D341Med (cell line): ENCODE measurements at regions not wholly inside any gene's neighbourhood (a gene's known extent, or its start where the extent isn't known, plus 50 kb on each side); places are given as distances from the start of the nearest gene placed in this dataset.
"Not testable (repeated sequence)": the region's sequence is repeated elsewhere in the genome, so short reads cannot be mapped to it uniquely, and the experiment has no call there.

Experiments used
- DNase-seq: peaks from one replicate; pipeline ENCODE4 v3.0.0; 2012; ENCODE audit warnings: low spot score

DNA sequence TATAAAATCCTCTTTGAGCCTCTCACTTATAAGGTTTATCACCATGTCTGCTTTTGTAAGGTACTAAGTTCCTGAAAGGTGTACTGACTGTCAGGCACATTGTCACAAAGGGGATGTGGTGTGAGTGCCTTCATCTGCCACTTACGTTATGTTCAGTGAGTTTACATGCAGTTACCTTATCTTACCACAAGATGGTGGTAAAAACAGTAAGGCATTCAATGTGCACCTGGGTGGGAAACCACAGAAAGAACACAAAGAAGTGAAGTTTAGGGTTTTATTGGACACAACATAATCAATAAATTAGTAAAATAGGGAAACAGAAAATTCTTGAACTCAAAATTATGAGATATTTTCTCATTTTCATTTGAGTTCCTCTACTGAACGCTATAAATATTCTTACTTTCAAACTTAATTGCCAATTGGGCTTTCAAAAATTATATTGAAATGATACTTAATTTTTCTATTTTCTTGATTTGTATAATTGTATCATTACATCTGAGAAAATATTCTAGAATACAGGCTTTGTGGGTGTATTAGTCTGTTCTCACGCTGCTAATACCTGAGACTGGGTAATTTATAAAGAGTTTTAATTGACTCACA, 650.8 kb downstream of the PCDH7 start:
- DNase-seq, result peak; percentile 64

- no peak for DNase-seq
Measured at GRCh38 chr4:31374256-31374960, 654.2 kb downstream of the PCDH7 start.

- DNase-seq, result no peak
Measured at GRCh38 chr4:31375936-31376335, 655.8 kb downstream of the PCDH7 start.

GRCh38 chr4:31379364-31379763, 659.2 kb downstream of the PCDH7 start:
- no peak for DNase-seq

GRCh38 chr4:31383767-31384166, 663.6 kb downstream of the PCDH7 start:
- DNase-seq, result no peak

DNA sequence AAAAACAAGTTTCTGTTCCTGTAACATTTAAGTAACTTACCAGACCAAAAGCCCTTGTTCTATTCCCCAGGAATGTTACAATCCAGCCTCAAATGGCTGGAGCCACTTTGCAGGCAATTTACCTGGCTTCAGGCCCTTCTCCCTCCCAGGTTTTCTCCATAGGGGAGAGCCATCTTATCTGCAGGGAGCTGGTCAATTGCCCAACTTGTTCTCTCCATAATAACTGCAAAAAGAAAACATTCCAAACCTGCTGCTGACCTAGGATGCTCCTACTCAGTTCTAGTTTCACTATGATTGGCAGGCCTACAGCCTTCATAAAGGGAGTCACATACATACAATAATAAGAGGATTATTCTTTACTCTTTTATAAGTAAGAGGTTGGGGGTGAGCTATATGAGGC, 670.7 kb downstream of the PCDH7 start:
- DNase-seq, result no peak

DNA sequence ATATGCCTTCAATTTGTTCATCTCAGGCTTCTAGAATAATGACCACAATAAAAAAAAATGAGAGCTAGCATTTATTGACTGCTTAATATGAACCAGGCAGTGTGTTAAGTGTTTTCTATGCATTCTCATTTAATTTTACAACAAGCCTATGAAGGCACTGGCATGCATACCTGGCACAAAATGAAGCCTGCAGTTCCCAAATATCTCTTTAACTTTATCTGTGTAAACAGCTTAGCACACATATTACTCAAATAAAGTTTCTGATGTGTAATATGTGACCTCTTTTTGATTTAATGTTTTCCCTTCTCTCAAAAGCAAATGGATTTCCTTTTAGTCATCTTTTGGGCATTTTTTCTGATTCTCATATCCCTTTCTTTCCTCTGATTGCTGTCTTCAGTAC, 671.8 kb downstream of the PCDH7 start:
- no peak for DNase-seq

DNA sequence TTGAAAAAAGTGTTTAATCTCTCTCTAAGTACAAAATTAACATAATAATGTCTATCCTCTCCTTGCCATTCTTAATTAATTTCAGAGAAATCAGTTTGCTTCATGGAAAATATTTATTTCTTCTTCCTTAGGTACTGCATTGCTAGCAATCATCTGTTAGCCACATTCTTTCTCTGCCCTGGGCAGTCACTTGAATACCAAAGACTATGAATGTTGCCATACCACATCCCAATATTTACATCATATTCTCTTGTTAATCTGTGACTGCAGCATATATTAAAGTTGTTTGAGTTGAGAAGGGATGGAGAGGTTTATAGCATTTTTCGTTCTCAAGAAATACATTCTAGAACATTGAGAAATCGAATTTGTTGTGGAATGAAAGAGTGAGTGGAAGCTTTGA, 672.8 kb downstream of the PCDH7 start:
- no peak for DNase-seq

GRCh38 chr4:31408121-31408520, 688.0 kb downstream of the PCDH7 start:
- DNase-seq, result no peak

- no peak for DNase-seq
Measured at GRCh38 chr4:31411565-31411964, 691.4 kb downstream of the PCDH7 start.

DNA sequence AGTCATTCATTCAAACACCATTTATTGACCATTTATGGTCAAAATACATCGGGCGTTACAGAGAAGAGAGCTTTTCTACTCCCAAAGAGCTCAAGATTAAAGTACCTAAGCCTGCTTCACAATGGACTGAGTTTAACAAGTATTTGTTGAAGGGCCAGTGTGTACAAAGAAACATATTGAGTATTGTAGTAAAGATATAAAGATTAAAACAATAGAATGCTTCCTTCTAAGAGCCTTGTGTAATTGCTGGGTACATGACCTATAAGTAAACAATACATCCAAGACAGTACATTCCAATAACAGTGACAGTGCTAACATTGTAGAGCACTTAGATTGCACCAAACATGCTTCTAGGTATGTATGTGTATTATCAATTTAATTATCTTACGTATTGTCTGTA, 695.5 kb downstream of the PCDH7 start:
- DNase-seq, result no peak

DNA sequence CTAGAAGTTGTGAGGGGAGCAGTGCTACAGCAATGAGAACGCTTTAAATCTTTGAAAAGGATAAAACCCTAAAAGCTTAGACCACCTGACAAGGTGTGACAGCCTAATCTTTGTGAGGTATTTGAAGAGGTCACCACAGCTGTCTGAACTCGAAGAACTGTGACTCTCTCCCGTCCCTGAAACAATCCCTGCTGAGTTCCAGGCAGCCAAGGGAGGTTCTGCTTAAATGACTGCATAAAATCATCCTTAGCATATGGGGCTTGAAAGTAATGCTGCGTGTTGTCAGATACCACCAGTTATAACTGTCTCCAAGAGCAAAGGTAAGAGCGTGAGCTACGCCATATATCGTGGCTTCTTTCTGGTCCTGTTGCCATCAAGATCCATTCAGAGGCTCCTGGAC, 696.3 kb downstream of the PCDH7 start:
- DNase-seq, result no peak

GRCh38 chr4:31417040-31417439, 696.9 kb downstream of the PCDH7 start:
- DNase-seq, result no peak

DNA sequence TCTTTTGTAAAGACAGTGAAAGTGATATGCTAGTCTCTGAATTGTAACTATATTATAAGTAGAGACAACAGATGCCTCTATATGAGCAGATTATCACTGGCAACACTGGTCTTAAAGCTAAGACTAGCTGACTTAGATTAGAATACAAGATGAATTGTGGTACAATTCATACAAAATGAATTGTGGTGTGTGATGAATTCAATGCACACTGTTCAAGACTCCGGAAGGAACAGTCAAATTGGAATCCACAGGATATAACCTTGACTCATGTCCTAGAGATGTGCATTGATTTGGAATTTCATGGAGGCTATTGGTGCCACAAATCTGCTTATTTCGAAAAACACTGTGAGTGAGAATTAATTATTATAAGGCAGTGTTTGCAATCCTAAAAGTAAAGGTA, 701.8 kb downstream of the PCDH7 start:
- no peak for DNase-seq

DNA sequence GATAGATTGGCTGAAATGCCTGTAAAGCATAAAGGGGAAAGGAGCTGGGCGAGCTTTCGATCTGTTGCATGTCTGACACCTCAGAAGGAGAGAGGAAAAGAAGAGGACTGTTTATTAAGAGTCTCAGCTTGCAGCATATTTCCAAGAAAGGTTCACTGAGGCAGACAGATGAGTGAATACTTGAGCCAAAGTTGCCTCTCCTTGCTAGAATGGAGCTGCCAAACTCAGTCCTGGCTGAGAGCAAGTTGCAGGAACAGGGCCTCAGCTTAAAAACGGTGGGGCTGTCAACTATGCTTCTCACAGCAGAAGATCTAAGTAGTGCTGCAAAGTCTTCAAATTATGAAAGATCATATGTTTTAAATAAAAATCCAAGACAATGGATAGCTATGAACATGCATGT, 707.5 kb downstream of the PCDH7 start:
- no peak for DNase-seq

DNA sequence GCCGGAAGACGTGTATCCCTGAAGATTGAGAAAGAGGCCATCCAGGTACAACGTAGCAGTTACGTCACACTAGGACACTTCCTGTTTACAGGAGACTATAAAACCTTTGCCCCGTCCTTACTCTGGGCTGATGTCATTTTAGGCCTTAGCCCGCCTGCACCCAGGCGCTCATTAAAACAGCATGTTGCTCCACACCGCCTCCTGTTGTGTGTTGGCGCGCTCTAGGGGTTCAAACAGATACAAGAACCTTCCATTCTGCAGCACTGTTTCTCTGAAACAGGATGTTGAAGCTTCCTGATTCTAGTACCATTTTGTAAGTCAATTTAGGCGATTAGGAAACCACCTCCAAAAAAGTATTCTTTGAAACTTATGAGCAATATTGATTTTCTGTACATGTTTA, 722.1 kb downstream of the PCDH7 start:
- no peak for DNase-seq

DNA sequence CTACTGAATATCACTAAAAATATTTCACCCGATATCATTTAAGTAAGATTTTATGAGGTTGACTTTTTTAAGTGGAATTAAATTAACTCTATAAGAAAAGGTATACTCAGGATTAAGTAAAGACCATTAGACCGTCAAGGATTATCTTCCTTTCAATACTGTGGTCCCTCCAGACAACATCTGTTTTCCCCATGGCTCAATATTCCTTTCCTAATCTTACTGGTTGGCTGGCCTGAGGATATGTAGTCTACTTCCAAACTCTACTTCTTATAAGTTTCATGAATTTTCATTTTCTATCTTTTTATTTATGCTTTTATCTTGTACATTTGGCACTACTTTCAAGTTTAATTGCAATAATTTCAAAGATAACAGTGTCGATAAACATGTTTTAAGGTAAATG, 725.4 kb downstream of the PCDH7 start:
- no peak for DNase-seq

DNA sequence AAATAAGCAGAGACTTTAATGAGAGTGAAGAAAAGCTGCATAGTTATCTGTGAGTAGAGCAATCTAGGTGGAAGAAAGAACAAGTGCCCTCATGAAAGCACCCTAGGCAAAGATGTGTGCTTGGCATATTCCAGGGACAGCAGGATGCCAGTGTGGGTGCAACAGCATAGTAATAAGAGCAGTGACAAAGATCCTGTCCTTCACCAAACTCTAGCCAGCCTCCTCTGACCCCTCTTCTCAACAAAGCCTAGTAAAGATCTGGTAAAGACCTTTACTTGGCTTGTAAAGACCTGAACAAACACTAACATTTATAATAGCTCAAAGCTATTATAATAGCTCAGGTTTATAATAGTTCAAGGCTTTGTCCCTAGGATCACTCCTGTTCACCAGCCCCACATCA, 735.4 kb downstream of the PCDH7 start:
- DNase-seq, result no peak

DNA sequence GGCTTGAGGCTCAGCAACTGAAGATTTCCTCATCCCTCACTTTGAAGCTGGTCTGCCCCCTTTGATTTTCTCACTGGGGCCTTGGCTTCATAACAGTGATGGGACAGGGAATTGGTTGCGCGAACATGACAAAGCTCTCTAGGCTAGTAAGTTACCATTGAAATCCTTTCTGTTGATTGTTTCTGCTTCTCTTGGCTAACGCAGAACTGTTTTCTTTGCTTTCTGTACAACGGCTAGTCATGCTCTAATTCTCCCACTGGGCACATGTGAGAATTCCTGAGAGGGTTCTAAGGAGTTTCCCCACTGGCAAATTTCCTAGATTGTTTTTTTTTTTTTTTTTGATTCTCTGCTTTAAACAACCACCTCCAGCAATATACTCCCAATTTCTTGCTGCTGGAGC, 738.6 kb downstream of the PCDH7 start:
- no peak for DNase-seq

GRCh38 chr4:31461421-31461820, 741.3 kb downstream of the PCDH7 start:
- DNase-seq, result no peak

DNA sequence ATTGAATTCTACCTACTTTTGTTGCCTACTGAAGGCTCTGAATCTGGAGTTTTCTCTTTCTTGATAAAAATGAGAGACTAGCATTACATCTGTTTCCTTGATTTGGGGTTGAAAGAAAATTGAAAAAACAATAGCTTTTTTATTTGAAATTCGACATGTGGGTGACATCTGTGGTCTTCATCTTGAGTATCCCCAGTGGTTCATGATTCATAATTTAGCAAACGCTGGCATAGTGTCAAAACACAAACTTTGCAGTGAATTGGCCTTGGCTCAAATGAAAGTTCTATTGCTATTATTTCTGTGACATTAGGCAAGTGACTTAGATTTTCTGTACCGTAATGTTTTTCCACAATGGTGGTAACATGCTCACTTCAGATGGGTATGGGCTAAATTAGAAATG, 747.6 kb downstream of the PCDH7 start:
- no peak for DNase-seq

DNA sequence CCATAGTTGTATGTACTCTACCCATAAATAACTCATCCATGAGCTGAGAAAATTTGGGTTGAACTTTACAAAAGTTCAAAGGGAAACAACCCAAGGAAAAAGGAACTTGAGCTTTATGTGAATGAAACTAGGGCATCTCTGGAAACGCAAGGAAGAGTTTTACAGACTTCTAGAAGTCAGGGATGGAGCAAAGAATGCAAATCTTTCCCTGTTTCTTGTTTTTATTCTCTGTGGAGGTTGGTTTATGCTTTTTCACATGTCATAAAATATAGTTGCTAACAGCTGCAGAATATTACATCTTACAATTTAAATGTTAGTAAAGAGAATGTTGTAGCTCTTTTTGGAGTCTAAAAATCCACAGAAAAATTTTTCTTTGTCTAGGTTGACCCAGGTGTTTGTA, 754.1 kb downstream of the PCDH7 start:
- no peak for DNase-seq

DNA sequence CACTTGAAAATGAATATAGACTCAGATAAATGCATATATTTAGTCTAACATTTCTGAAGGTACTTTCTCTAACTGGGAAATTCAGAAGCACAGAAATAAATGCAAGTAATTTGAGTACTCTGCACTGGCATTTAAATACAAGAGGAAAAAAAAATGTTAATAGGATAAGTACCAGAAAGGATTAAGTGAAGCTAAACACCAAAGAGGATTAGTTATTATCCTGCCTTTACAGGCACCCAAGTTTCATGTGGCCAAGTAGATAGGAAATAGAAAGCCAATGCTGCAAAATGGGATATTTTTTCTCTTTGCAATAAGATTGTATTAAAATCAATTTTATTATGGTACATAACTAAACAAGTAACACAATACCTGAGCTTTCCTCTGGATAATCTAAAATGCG, 762.5 kb downstream of the PCDH7 start:
- DNase-seq, result peak; percentile 63

DNA sequence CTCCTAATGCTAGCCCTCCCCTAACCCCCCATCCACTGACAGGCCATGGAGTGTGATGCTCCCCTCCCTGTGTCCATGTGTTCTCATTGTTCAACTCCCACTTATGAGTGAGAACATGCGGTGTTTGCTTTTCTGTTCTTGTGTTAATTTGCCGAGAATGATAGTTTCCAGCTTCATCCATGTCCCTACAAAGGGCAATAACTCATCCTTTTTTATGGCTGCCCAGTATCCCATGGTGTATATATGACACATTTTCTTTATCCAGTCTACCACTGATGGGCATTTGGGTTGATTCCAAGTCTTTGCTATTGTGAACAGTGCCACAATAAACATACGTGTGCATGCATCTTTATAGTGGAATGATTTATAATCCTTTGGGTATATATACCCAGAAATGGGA, 779.0 kb downstream of the PCDH7 start:
- not testable (repeated sequence) for DNase-seq
